ENCODE measurements at regions not wholly inside any gene's neighbourhood (a gene's known extent, or its start where the extent isn't known, plus 50 kb on each side); places are given as distances from the start of the nearest gene placed in this dataset.

DNA sequence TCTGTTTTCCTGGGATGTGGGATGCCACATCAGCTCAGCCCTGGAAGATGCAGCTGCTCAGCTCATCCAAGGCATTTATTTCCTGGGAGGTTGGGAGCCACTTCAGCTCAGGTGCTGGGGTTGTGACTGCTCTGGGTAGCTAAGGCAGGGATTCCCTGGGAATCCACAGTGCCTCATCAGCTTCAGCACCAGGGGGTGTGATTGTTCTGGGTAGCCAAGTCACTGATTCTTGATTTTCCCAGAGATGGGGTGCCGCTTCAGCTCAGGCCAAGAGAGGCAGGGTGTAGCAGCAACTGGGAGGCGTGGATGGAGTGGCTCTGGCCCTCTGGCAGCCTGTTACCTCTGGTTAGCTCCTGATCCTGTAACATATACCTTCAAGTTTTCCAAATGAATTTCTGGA lies 81.3 kb upstream of the PRMT8 start:
- TF ChIP-seq CTCF (conservative IDR thresholded peaks at IDR 0.05) = no peak
- H3K27ac ChIP-seq = no peak overlapping the region

GRCh38 chr12:3416159-3416558 lies 74.8 kb upstream of the PRMT8 start:
- no peak for TF ChIP-seq CTCF (conservative IDR thresholded peaks at IDR 0.05)
- no peak overlapping the region for H3K27ac ChIP-seq

DNA sequence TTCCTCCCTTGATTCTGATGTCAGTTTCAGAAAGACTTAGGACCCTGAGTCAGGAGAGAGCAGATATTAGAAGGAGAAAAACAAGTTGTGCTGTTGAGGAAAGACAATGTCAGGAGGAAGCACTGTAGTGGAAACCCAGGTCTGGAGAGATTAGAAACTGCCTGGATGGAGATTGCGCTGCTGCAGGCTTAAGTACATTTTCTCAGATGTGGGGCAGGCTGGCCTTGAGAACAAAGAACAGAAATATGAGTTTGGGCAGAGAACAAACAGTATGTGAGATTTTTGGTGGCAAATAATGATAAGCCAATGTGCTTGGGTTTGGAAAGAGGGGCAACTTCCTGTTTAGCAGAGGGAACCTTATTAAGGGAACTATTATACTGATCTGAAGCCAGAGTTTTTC lies 74.3 kb upstream of the PRMT8 start:
- no peak for TF ChIP-seq CTCF (conservative IDR thresholded peaks at IDR 0.05)
- no peak overlapping the region for H3K27ac ChIP-seq

DNA sequence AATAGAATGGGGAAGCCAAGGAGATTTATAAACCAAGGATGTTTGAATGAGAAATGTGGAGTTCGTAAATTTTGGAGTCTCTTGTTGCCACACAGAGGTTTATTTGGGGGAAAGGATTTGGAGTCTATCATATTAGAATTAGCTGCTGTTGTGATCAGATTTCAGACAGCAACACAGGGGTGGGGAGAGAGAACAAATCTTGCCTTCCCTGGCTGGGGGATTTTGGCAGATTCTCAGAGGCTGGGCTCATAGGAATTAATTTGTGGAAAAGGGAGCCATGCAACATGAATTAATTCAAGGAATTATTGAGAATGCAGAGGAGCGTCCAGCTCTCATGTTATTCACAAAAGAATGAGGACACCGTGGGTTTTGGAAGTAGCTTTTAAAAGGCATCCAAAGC lies 73.9 kb upstream of the PRMT8 start:
- no peak overlapping the region for H3K27ac ChIP-seq
- no peak for TF ChIP-seq CTCF (conservative IDR thresholded peaks at IDR 0.05)

- no peak overlapping the region for H3K27ac ChIP-seq
- TF ChIP-seq CTCF (conservative IDR thresholded peaks at IDR 0.05) = no peak
Observed at GRCh38 chr12:3417937-3418462, 73.0 kb upstream of the PRMT8 start.

GRCh38 chr12:3418609-3419390 lies 72.2 kb upstream of the PRMT8 start:
- no peak for TF ChIP-seq CTCF (conservative IDR thresholded peaks at IDR 0.05)
- H3K27ac ChIP-seq = no peak overlapping the region

GRCh38 chr12:3419558-3419957 lies 71.4 kb upstream of the PRMT8 start:
- no peak for TF ChIP-seq CTCF (conservative IDR thresholded peaks at IDR 0.05)

More at GRCh38 chr12:3419558-3419957, 71.4 kb upstream of the PRMT8 start:
- H3K27ac ChIP-seq = no peak overlapping the region

Data from VCaP (cell line).